Ovary (tissue), 7 donors: ENCODE measurements at regions not wholly inside any gene's neighbourhood (a gene's known extent, or its start where the extent isn't known, plus 50 kb on each side); places are given as distances from the start of the nearest gene placed in this dataset.

Experiments
- DNase-seq, 5 donors: peaks; one replicate each; pipeline ENCODE4 v3.0.0-alpha.2; 2019 to 2020
- H3K27ac ChIP-seq, 2 donors: fragments of 200-600 bp; one replicate each; pipeline versions ENCODE4 v1.5.1 to v1.8.0; 2019 to 2022
- H3K27me3 ChIP-seq: fragments of 200-600 bp; one replicate; pipeline ENCODE4 v1.8.0; 2022
- H3K36me3 ChIP-seq: fragments of 200-600 bp; sonication (generic); one replicate; pipeline ENCODE4 v1.5.1; 2019
- H3K4me1 ChIP-seq: one replicate; pipeline ENCODE4 v1.8.1; 2013; ENCODE audit warnings: mild to moderate bottlenecking, moderate library complexity; ENCODE audit not compliant: insufficient read depth
- H3K4me3 ChIP-seq: fragments of 200-600 bp; sonication (generic); one replicate; pipeline ENCODE4 v1.5.1; 2017
- H3K9me3 ChIP-seq, 2 donors: fragments of 200-600 bp in 1 of 2; sonication (generic) in 1 of 2; one replicate each; pipeline versions ENCODE4 v1.5.1 to v1.8.1; 2013 to 2019; ENCODE audit warnings: mild to moderate bottlenecking in 1 of 2, moderate library complexity in 1 of 2
- EP300 ChIP-seq: sonication (generic); formaldehyde crosslinking; IDR thresholded peaks from one replicate; pipeline ENCODE4 v1.6.1; 2017; ENCODE audit warnings: antibody characterized with exemption
- POLR2A ChIP-seq: fragments of 450-650 bp; IDR thresholded peaks from one replicate; pipeline ENCODE4 v1.6.1; 2017; ENCODE audit warnings: antibody characterized with exemption, mild to moderate bottlenecking, moderate library complexity
- WGBS, 3 donors: extraction: QIAGEN DNeasy Blood & Tissue Kit in 1 of 3; methylation state at CpG; one replicate each; pipeline versions ENCODE4 v1.1.5 to v1.1.7; 2013 to 2017; 5-methylcytosine and 5-hydroxymethylcytosine counted together
- intact Hi-C, 4 donors: fragments of 100-400 bp; cut with DNase I; formaldehyde crosslinking; loops; one replicate each; pipeline versions ENCODE4 v1.11.0 to v1.15.1; 2022 to 2023
- TF ChIP-seq, protein P1 (sequence below), 3 donors: fragments of 450-650 bp in 2 of 3; fragments of 200-600 bp in 1 of 3; IDR thresholded peaks; one replicate each; pipeline versions ENCODE4 v1.5.1 to v1.8.0; 2016 to 2022; ENCODE audit warnings: antibody characterized with exemption in 3 of 3, mild to moderate bottlenecking in 1 of 3
- donor health status: DM: no; HTN: no; CAD: no; lungs with moderate emphysema.
- donor health status: DM: no; HTN: no; CAD: no.
- donor health status: Bipolar disorder and iron deficiency.
- donor health status: DM: no; HTN: no; CAD: no.
- donor health status: DM: yes; HTN: yes; CAD: no.

GRCh38 chr6:137793805-137794515 is 73.1 kb upstream of the TNFAIP3 start:
- Histone ChIP-seq H3K4me3 (no peak overlapping the region), H3K27me3 (no peaks in the 10 kb centered on the region), H3K9me3 (no peaks in the 10 kb centered on the region), H3K4me1 (peaks cover 5% of the 10 kb centered on the region), H3K27ac (no peak overlapping the region), H3K36me3 (no peaks in the 10 kb centered on the region)
- no peak for DNase-seq
- intact Hi-C loops: loop anchor here in 1 of 4 donors (10.0 kb wide), 1 partner anchor 69 kb away; no protein-coding TSS in a partner anchor
- TF ChIP-seq, protein P1, sequence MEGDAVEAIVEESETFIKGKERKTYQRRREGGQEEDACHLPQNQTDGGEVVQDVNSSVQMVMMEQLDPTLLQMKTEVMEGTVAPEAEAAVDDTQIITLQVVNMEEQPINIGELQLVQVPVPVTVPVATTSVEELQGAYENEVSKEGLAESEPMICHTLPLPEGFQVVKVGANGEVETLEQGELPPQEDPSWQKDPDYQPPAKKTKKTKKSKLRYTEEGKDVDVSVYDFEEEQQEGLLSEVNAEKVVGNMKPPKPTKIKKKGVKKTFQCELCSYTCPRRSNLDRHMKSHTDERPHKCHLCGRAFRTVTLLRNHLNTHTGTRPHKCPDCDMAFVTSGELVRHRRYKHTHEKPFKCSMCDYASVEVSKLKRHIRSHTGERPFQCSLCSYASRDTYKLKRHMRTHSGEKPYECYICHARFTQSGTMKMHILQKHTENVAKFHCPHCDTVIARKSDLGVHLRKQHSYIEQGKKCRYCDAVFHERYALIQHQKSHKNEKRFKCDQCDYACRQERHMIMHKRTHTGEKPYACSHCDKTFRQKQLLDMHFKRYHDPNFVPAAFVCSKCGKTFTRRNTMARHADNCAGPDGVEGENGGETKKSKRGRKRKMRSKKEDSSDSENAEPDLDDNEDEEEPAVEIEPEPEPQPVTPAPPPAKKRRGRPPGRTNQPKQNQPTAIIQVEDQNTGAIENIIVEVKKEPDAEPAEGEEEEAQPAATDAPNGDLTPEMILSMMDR (IDR thresholded peaks at IDR 0.05): no peak
- 90 to 95% (median 94%) methylated on average over 8 of the region's 8 CpGs for WGBS, 3 donors

DNA sequence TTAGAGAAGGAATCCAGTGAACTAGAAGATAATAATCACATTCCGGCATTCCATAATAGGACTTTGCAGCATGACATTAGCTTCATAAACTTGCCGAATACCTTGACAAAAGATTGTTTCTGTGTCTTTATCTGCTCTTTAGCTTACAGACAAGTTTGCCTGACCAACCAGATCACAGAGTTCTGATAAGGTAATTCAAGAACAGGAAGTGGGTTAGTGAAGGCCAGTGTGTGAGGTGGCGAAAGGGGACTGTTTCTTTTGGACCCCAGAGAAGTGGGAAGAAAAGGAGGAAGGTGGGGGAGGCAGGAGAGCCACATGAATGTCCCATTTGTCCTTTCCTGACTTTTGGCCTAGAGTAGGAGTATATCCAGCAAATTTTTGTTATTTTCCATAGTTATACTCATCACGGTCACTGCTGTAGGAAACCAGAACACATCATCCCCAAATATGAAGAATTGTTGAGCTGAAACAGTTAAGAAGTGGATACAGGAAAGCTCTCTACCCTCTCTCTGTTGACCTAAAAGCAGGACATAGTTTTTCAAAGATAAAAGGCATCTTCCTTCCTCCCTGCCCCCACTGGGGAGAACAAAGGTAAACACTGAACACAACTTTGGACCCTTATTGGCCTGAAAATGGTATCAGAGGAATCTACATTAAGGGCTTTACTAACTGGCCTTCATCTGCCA is 72.4 kb upstream of the TNFAIP3 start:
- TF ChIP-seq POLR2A (no peak), EP300 (no peak)
- TF ChIP-seq, protein P1 (IDR thresholded peaks at IDR 0.05): no peak
- intact Hi-C loops: loop anchor here in 1 of 4 donors (10.0 kb wide), 1 partner anchor 70 kb away; no protein-coding TSS in a partner anchor
- WGBS, 3 donors: 92% methylated on average over 4 of the region's 4 CpGs
- Histone ChIP-seq H3K36me3 (no peaks in the 10 kb centered on the region), H3K27me3 (no peaks in the 10 kb centered on the region), H3K9me3 (no peaks in the 10 kb centered on the region), H3K27ac (no peak overlapping the region), H3K4me1 (peaks cover 5% of the 10 kb centered on the region), H3K4me3 (no peak overlapping the region)
- DNase-seq: no peak

GRCh38 chr6:137795501-137795900 is 71.6 kb upstream of the TNFAIP3 start:
- intact Hi-C loops: loop anchor here in 1 of 4 donors (10.0 kb wide), 1 partner anchor 71 kb away; no protein-coding TSS in a partner anchor
- TF ChIP-seq POLR2A (no peak), EP300 (no peak)
- TF ChIP-seq, protein P1 (IDR thresholded peaks at IDR 0.05): no peak
- H3K4me1 ChIP-seq: no peaks in the 10 kb centered on the region
- no peaks in the 10 kb centered on the region for H3K9me3 ChIP-seq
- no peaks in the 10 kb centered on the region for H3K27me3 ChIP-seq
- no peak overlapping the region for H3K4me3 ChIP-seq
- H3K36me3 ChIP-seq: no peaks in the 10 kb centered on the region
- DNase-seq: no peak
- WGBS, 3 donors: 91 to 99% (median 95%) methylated on average over 3 of the region's 3 CpGs
- H3K27ac ChIP-seq: no peak overlapping the region

DNA sequence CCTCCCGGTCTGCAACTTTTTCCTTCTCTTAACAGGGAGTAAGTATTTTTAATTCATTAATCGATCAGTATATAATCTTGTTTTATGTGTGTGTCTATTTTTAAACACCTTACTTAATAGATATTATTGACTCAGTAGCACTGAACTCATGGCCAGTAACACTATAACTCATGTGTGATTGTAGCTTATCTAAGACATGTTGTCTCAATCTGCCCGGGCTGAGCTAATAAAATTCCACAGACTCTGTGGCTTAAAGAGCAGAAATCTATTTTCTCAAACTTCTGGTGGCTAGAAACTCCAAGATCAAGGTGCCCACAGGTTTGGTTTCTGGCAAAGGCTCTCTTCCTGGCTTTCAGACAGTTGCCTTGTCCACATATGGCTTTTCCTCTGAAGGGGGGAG is 68.8 kb upstream of the TNFAIP3 start:
- Histone ChIP-seq H3K4me1 (no peaks in the 10 kb centered on the region), H3K36me3 (no peaks in the 10 kb centered on the region), H3K27me3 (no peaks in the 10 kb centered on the region), H3K27ac (no peak overlapping the region), H3K9me3 (no peaks in the 10 kb centered on the region), H3K4me3 (no peak overlapping the region)
- TF ChIP-seq EP300: no peak
- TF ChIP-seq, protein P1 (IDR thresholded peaks at IDR 0.05): no peak
- TF ChIP-seq POLR2A: no peak
- 40 to 47% (median 44%) methylated on average over 3 of the region's 3 CpGs for WGBS, 3 donors
- DNase-seq: no peak
- intact Hi-C loops: loop anchor here in 1 of 4 donors (10.0 kb wide), 1 partner anchor 73 kb away; no protein-coding TSS in a partner anchor
